ENCODE measurements at regions not wholly inside any gene's neighbourhood (a gene's known extent, or its start where the extent isn't known, plus 50 kb on each side); places are given as distances from the start of the nearest gene placed in this dataset.
"Not testable (repeated sequence)": the region's sequence is repeated elsewhere in the genome, so short reads cannot be mapped to it uniquely, and the experiment has no call there.

- DNase-seq (ENCODE audit: low read depth in 2 of 2) = peak; percentile 16 to 29
These were observed 694.8 kb upstream of the CCDC179 start for GRCh38 chr11:23555085-23555484.

- DNase-seq (ENCODE audit: low read depth in 2 of 2) = no peak
These were observed 696.0 kb upstream of the CCDC179 start for GRCh38 chr11:23556163-23556750.

DNA sequence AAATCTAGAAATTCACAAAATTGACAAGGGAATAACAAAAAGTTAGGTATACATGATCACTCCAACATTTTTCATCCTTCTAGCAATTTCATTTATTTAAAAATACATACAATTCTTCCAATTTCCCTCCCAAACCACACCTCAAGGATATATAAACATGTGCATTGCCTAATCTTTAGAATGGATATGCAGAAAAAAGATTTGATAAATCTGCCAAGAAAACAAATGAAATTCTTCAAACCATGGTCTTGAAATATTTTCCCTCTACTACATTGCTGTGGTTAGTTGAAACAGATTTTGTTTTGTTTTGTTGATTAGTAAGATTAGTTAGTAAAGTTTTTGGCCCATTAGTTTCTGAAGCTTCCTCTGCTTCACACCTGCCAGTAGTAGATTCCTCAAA is 703.3 kb upstream of the CCDC179 start:
- DNase-seq (ENCODE audit: low read depth in 2 of 2) = no peak

GRCh38 chr11:23564370-23564769 is 704.1 kb upstream of the CCDC179 start:
- no peak for DNase-seq (ENCODE audit: low read depth in 2 of 2)

- DNase-seq (ENCODE audit: low read depth in 2 of 2) = no peak
These were observed 708.9 kb upstream of the CCDC179 start for GRCh38 chr11:23569134-23569533.

- no peak for DNase-seq (ENCODE audit: low read depth in 2 of 2)
These were observed 709.3 kb upstream of the CCDC179 start for GRCh38 chr11:23569547-23569946.

DNA sequence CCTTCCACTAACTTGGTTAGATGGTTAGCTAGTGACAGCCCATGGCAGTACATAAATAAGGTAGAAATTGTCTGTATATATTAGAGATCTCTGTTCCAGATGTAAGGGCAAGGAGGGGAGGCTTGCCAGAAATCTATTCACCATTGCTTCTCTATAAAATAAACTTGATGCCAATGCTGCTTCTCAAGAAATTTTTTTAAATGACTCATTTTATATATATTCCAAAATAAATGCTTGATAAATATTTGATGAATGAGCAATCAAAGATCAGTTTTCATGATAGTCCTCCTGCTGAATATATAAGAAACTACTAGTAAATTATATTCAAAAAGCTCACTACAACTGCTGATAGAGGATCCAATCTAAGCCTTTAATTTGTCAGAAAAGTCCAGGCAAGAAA is 710.6 kb upstream of the CCDC179 start:
- DNase-seq (ENCODE audit: low read depth in 2 of 2) = peak in 1 of 2 experiments; percentile 29

DNA sequence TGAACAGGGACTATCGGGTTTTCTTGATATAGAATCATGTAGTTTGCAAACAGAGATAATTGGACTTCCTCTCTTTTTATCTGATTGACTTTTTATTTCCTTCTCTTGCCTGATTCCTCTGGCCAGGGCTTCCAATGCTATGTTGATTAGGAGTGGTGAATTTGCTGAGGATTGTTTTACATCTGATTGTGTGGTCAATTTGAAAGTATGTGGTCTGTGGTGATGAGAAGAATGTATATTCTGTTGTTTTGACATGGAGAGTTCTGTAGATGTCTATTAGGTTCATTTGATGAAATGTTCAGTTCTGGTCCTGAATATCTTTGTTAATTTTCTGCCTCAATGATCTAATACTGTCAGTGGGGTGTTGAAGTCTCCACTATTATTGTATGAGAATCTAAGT is 713.2 kb upstream of the CCDC179 start:
- peak in 1 of 2 experiments; percentile 11 for DNase-seq (ENCODE audit: low read depth in 2 of 2)

DNA sequence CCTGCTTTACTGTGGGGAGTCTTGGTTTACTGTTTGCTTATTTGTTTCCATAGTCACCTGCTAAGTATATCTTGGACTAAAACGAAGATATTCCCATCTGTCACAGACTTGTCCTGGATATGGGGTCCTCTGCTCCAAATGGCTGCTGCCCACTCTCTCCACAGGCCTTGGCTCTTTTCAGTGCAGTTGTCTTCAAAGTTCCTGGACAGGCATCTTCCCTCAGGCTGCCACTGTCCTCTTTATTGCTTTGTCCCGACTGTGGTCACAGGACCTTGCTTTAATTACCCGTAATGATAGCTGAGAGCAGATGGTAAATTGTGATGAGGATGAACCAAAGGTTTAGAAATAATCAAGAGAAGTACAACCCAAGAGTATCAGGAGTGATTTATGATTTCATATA is 713.9 kb upstream of the CCDC179 start:
- no peak for DNase-seq (ENCODE audit: low read depth in 2 of 2)

- no peak for DNase-seq (ENCODE audit: low read depth in 2 of 2)
These were observed 717.0 kb upstream of the CCDC179 start for GRCh38 chr11:23577296-23577695.

DNA sequence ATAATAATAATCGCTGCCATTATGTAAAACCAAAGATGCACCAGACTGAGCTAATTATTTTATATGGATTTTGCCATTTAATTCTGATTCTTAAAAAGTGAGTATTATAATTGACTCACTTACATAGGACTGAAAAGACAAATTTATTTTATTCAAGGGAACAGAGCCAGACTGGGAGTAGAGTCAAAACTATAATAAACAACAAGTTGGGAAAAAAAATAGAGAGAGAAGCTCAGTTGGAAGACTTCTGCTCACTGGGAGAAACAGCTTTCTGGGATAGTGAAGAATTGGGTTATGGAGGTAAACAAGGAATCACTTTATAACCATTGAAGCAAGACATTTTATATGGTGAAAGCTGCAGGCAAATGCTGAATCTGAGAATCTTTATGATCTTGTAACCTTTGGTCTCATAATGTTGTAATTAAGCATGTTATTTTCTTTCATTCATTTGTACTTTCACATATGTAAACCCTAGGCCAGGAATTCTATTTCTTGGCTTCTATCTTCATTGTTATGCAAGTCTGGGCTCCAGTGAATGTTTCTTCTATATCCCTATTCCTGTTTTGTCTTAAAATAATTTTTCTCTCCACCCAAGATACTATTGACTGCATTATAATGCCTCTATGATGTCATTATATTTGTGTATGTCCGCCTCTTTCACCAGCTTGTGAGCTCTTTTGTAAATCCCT is 725.3 kb upstream of the CCDC179 start:
- DNase-seq (ENCODE audit: low read depth in 2 of 2) = no peak

GRCh38 chr11:23586173-23586572 is 725.9 kb upstream of the CCDC179 start:
- DNase-seq (ENCODE audit: low read depth in 2 of 2) = no peak

GRCh38 chr11:23590596-23591308 is 730.5 kb upstream of the CCDC179 start:
- no peak for DNase-seq (ENCODE audit: low read depth in 2 of 2)

DNA sequence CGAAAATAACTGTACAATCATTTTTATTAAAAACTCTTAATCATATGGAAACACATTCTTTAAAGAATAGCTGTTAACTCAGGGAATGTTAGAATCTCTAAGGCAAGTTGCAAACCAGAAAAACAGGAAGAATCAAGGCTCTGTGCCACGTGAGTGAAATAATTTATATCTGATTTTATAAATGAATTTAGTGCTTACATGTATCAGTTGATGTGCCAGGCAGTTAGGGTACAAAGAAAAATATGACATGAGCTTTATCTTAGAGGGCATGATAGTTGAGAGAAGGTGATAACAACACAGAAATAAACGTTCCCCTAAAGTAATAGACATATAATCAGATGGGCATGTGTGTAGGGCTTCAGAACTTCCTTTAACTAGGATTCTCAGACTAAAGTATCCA is 734.5 kb upstream of the CCDC179 start:
- DNase-seq (ENCODE audit: low read depth in 2 of 2) = no peak

- no peak for DNase-seq (ENCODE audit: low read depth in 2 of 2)
These were observed 744.7 kb upstream of the CCDC179 start for GRCh38 chr11:23604966-23605365.

DNA sequence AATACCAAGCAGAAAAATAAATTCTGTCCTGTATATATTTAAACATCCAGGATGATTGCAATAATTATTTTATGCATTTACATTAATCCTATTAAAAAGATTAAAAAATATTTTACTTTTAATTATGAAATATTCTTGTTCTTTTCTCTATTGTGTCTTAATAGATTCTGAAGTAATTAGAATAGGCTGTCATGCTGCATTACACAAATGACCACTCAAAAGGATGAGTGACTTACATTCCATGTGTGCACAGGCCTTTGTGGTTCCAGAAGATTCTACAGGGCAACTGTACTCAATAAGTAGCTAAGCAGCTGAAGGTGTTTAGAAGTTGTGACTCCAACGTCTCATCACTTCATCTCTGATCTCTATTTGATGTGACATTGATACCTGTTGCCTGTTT is 745.9 kb upstream of the CCDC179 start:
- no peak for DNase-seq (ENCODE audit: low read depth in 2 of 2)

GRCh38 chr11:23611726-23612125 is 751.5 kb upstream of the CCDC179 start:
- no peak for DNase-seq (ENCODE audit: low read depth in 2 of 2)

DNA sequence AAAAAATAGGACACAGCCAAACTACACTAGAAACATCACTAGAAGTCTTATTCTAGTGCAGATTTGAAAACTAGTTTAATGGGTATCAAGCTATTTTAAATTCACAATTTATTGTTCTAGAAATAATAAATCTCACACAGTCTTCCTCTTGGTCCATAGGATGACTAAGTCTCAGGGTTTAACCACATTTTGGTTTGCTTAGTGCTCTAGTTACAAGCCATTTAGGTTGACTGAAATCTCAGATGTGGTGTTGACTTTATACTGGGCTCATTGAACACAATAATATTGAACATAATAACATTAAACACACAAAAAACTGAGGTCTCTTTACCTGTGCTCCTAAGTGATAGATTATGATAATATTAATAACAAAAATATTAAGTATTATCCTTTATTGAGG is 760.3 kb upstream of the CCDC179 start:
- no peak for DNase-seq (ENCODE audit: low read depth in 2 of 2)

GRCh38 chr11:23632293-23632692 is 772.0 kb upstream of the CCDC179 start:
- no peak for DNase-seq (ENCODE audit: low read depth in 2 of 2)

DNA sequence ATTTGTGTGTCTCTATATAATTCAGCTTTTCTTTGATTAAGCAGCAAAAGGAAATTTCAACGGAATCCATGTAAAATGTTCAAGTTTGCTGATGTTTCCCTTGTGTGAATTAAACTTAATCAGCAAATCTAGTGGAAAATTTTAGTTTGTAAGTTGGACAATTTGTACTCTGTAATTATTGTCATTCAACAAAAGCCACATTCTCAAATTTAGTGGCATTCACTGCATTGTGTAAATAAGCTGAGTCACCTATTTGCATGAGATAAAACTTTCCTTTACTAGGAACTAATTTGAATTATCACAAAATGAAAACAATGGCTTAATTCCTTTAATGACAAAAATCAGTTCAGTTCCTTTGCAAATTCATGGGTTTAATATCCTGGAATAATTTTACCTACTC is 784.2 kb upstream of the CCDC179 start:
- DNase-seq (ENCODE audit: low read depth in 2 of 2) = no peak

DNA sequence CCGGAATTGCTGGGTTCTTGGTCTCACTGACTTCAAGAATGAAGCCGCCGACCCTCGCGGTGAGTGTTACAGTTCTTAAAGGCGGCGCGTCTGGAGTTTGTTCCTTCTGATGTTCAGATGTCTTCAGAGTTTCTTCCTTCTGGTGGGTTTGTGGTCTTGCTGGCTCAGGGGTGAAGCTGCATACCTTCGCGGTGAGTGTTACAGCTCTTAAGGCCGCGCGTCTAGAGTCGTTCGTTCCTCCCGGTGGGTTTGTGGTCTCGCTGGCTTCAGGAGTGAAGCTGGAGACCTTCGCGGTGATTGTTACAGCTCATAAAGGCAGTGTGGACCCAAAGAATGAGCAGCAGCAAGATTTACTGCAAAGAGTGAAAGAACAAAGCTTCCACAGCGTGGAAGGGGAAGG is 792.1 kb upstream of the CCDC179 start:
- not testable (repeated sequence) for DNase-seq (ENCODE audit: low read depth in 2 of 2)

DNA sequence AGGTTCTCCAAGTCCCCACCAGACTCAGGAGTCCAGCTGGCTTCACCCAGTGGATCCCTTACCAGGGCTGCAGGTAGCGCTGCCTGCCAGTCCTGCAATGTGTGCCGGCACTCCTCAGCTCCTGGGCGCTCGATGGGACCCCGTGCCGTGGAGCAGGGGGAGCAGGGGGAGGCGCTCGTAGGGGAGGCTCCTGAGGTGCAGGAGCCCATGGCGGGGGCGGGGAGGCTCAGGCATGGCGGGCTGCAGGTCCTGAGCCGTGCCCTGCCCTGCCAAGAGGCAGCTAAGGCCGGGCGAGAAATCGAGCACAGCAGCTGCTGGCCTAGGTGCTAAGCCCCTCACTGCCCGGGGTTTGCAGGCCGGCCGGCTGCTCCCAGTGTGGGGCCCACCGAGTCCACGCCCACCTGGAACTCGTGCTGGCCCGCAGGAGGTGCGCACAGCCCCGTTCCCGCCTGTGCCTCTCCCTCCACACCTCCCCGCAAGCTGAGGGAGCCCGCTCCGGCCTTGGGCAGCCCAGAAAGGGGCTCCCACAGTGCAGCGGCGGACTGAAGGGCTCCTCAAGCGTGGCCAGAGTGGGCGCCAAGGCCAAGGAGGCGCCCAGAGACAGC is 792.9 kb upstream of the CCDC179 start:
- DNase-seq (ENCODE audit: low read depth in 2 of 2) = no peak

DNA sequence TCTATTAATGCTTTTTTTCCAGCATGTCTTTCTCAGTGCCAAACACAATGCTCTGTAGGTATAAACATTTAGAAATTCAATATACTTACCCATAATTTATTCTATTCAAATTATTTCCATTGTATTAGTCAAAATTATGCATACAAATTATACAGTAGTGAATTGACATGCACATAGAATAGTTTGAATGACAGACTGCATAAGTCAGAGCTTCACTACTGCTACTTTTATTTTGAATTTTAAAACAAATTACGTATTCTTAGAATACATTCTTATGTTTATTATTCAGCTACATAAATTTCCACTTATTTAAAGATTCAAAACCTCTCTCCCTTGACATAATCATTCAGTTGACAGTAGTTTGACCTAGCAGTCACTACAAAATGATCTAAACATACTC is 808.0 kb upstream of the CCDC179 start:
- DNase-seq (ENCODE audit: low read depth in 2 of 2) = no peak
